SHP77 (cell line): ENCODE measurements at regions not wholly inside any gene's neighbourhood (a gene's known extent, or its start where the extent isn't known, plus 50 kb on each side); places are given as distances from the start of the nearest gene placed in this dataset.
"Not testable (repeated sequence)": the region's sequence is repeated elsewhere in the genome, so short reads cannot be mapped to it uniquely, and the experiment has no call there.

ENCODE experiments used
- DNase-seq, 2 experiments: peaks; one replicate each; lab custom pipeline; 2025; lab: John Stamatoyannopoulos, UW

- DNase-seq: no peak
These were observed 92.0 kb upstream of the FAM13C start for GRCh38 chr10:59454171-59454919.

- no peak for DNase-seq
These were observed 86.3 kb upstream of the FAM13C start for GRCh38 chr10:59448616-59449015.

- no peak for DNase-seq
These were observed 73.4 kb upstream of the FAM13C start for GRCh38 chr10:59435707-59436106.

- no peak for DNase-seq
These were observed 72.3 kb upstream of the FAM13C start for GRCh38 chr10:59434463-59435321.

GRCh38 chr10:59433720-59434428 is 71.5 kb upstream of the FAM13C start:
- DNase-seq: no peak

GRCh38 chr10:59432207-59432900 is 70.0 kb upstream of the FAM13C start:
- DNase-seq: no peak

GRCh38 chr10:59413795-59414194 is 51.4 kb upstream of the FAM13C start:
- not testable (repeated sequence) for DNase-seq
